ENCODE measurements at regions not wholly inside any gene's neighbourhood (a gene's known extent, or its start where the extent isn't known, plus 50 kb on each side); places are given as distances from the start of the nearest gene placed in this dataset.

DNA sequence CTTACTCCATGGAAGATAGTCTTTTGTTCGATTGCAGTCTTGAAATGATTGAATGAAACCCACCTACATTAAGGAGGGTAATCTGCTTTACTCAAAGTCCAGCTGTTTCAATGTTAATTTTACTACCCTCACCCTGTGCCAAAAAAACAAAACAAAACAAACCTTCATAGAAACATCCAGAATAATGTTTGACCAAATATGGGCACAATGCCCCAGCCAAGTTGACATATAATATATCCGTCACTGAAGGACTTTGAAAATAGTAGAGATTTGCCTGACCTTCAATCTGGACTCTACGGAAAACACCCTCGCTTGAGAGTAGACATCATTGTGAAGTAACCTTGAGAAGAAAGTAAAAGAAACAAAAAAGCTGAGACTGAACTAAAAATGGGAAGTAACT, 550.5 kb upstream of the SMIM31 start:
- no peak for ATAC-seq (replicated peaks; ENCODE audit: extremely low read depth, poor library complexity, severe bottlenecking)
- Mint-ChIP-seq H3K4me3 (no peak overlapping the region), H3K27ac (ENCODE audit: low read depth) (no peak overlapping the region), H3K4me1 (no peaks in the 10 kb centered on the region), H3K36me3 (ENCODE audit: insufficient read depth) (no peaks in the 10 kb centered on the region), H3K9me3 (peaks cover 19% of the 10 kb centered on the region), H3K27me3 (no peaks in the 10 kb centered on the region)
- DNase-seq (ENCODE audit: low spot score in 2 of 2) = no peak

DNA sequence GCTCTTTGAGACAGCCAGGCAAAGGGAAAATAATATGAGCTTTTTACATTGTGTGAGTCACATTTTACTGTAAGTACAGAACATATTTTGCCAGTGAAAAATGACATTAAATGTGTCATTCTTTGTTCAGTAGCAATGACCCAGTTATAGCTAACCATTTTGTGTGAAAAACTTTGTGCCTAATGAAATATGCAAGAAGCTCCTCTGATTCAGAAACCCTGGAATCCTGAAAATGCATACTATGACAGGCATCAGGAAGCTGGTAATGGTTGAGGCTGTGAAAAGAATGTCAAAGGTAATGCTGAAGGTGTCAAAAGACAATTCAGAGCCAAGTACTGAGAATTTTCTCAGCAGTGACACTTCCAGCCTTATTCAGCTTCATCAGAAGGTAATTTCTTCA, 549.5 kb upstream of the SMIM31 start:
- DNase-seq (ENCODE audit: low spot score in 2 of 2) (no peak), ATAC-seq (replicated peaks; ENCODE audit: extremely low read depth, poor library complexity, severe bottlenecking) (no peak)
- H3K27ac Mint-ChIP-seq (ENCODE audit: low read depth) = no peak overlapping the region
- no peak overlapping the region for H3K4me3 Mint-ChIP-seq
- no peaks in the 10 kb centered on the region for H3K4me1 Mint-ChIP-seq
- H3K27me3 Mint-ChIP-seq = no peaks in the 10 kb centered on the region
- H3K9me3 Mint-ChIP-seq = peaks cover 19% of the 10 kb centered on the region
- H3K36me3 Mint-ChIP-seq (ENCODE audit: insufficient read depth) = no peaks in the 10 kb centered on the region

DNA sequence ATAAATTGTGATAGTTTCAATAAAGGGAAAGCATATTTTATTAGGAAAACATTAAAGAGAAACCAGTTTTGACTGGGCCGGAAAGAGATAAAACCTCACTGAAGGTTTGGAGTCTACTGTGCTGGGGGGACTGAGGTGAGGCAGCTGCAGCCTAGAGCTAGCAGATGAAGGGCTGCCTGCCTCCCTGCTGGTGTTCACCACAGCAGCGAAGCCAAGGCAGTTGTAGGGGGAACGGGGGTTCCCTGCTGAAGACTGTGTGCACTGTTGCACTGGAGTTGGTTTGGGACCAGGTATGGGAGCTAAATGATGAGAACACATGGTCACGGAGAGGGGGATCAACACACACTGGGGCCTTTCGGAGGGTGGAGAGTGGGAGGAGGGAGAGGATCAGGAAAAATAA, 546.5 kb upstream of the SMIM31 start:
- Mint-ChIP-seq H3K4me1 (no peaks in the 10 kb centered on the region), H3K9me3 (peaks cover 14% of the 10 kb centered on the region), H3K27me3 (no peaks in the 10 kb centered on the region), H3K27ac (ENCODE audit: low read depth) (no peak overlapping the region), H3K36me3 (ENCODE audit: insufficient read depth) (no peaks in the 10 kb centered on the region), H3K4me3 (no peak overlapping the region)
- no peak for ATAC-seq (replicated peaks; ENCODE audit: extremely low read depth, poor library complexity, severe bottlenecking)
- DNase-seq (ENCODE audit: low spot score in 2 of 2) = no peak

DNA sequence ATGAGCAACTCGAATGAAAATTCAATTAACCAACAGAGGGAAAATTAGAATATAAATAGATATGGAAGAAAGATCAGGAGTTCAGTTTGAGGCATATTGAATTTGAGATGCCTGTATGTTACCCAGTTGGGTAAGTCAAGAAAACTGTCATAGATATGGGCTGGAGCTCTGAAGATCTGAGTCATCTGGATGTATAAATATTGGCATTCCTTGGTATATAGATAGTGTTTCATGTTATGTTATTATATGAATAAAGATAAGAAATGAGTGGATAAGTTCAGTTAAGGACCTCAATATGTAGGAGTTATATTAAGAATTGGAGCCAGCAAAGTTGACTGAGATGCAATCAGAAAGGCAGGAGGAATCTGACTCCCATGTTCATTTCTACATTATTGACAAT, 543.6 kb upstream of the SMIM31 start:
- H3K4me1 Mint-ChIP-seq = no peaks in the 10 kb centered on the region
- ATAC-seq (replicated peaks; ENCODE audit: extremely low read depth, poor library complexity, severe bottlenecking) (no peak), DNase-seq (ENCODE audit: low spot score in 2 of 2) (no peak)
- peaks cover 12% of the 10 kb centered on the region for H3K9me3 Mint-ChIP-seq
- H3K27me3 Mint-ChIP-seq = no peaks in the 10 kb centered on the region
- H3K36me3 Mint-ChIP-seq (ENCODE audit: insufficient read depth) = no peaks in the 10 kb centered on the region
- H3K27ac Mint-ChIP-seq (ENCODE audit: low read depth) = no peak overlapping the region
- no peak overlapping the region for H3K4me3 Mint-ChIP-seq

DNA sequence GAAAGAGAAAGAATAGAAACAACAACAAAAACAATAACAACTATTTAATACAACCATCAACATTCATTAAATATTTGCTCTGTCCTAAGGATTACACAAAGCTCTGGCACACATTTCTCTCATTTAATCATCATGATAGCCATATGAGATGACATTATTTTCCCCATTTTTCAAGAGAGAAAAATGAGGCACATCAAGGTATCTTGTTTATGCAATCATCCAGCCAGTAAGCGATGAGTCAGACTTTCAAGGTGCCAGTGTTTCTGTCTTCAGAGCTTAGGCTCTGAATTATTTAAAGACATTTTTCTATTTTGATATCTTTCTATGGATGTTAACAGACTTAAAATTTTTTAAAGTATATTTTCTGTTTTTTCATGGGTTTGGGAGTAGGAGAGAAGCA, 541.8 kb upstream of the SMIM31 start:
- no peak for ATAC-seq (replicated peaks; ENCODE audit: extremely low read depth, poor library complexity, severe bottlenecking)
- no peak overlapping the region for H3K4me3 Mint-ChIP-seq
- H3K9me3 Mint-ChIP-seq = peaks cover 14% of the 10 kb centered on the region
- H3K36me3 Mint-ChIP-seq (ENCODE audit: insufficient read depth) = no peaks in the 10 kb centered on the region
- no peaks in the 10 kb centered on the region for H3K4me1 Mint-ChIP-seq
- no peak overlapping the region for H3K27ac Mint-ChIP-seq (ENCODE audit: low read depth)
- no peak for DNase-seq (ENCODE audit: low spot score in 2 of 2)
- no peaks in the 10 kb centered on the region for H3K27me3 Mint-ChIP-seq

DNA sequence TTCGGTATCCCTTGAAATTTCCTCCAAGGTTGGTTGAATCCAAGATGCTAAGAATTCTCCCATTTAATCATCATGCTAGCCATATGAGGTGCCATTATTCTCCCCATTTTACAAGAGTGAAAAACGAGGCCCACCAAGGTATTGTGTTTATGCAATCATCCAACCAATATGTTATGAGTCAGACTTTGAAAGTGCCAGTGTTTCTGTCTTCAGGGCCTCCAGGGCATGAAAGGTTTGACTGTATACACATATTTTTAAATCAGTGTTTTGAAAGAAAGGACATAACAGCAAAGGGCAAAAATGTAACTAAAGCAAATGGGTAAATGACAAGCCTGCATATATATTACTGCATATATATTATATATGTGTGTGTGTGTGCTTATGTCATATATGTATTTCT, 541.2 kb upstream of the SMIM31 start:
- Mint-ChIP-seq H3K4me1 (no peaks in the 10 kb centered on the region), H3K27me3 (no peaks in the 10 kb centered on the region), H3K9me3 (peaks cover 14% of the 10 kb centered on the region), H3K27ac (ENCODE audit: low read depth) (no peak overlapping the region), H3K4me3 (no peak overlapping the region), H3K36me3 (ENCODE audit: insufficient read depth) (no peaks in the 10 kb centered on the region)
- no peak for ATAC-seq (replicated peaks; ENCODE audit: extremely low read depth, poor library complexity, severe bottlenecking)
- no peak for DNase-seq (ENCODE audit: low spot score in 2 of 2)

DNA sequence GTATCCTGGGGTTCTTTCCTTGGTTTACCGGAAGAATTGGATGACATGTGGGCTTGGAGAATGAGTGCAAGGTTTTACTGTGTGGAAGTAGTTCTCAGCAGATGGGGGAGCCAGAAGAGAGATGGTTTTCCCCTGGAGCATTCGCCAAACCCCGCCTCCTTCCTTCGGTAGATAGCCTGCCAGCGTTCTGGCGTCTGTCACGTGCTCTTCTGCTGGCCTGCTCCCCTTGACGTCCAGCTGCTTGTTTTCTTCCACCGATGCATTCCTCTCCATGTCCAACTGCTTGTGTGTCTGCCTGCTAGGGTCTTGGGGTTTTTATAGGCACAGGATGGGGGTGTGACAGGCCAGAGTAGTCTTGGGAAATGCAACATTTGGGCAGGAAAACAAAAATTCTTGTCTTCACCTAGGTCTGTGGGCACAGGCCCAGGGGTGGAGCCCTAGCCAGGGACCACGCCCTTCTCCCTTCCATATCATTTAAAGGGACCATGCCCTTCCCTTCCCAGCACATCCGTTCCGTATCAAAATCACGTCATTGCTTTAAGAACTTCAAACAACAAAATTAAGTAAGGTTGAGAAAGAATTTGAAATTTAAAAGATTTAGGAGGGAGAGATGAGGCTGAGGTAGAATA, 538.7 kb upstream of the SMIM31 start:
- ATAC-seq (replicated peaks; ENCODE audit: extremely low read depth, poor library complexity, severe bottlenecking) (no peak), DNase-seq (ENCODE audit: low spot score in 2 of 2) (no peak)
- Mint-ChIP-seq H3K27ac (ENCODE audit: low read depth) (no peak overlapping the region), H3K27me3 (no peaks in the 10 kb centered on the region), H3K36me3 (ENCODE audit: insufficient read depth) (no peaks in the 10 kb centered on the region), H3K9me3 (peaks cover 20% of the 10 kb centered on the region), H3K4me1 (no peaks in the 10 kb centered on the region), H3K4me3 (no peak overlapping the region)

DNA sequence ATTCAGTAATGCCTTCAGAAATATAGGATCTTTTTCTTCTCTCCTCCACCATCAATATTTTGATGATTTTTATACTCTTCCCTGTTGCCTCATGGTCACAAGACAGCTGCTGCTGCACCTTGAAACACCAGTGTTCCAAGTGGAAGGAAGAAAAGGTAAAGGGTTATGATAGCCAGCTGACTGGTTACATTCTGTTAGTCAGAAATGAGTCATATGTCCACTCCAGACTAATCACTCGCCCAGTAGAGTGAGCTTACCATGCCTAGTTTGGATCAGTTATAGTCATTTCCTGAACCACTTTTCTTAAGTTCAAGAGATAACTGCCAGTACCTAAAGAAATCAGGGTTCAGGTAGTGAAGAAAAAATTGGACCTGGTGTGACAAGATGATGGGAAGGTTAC, 532.3 kb upstream of the SMIM31 start:
- no peaks in the 10 kb centered on the region for H3K27me3 Mint-ChIP-seq
- ATAC-seq (replicated peaks; ENCODE audit: extremely low read depth, poor library complexity, severe bottlenecking) (no peak), DNase-seq (ENCODE audit: low spot score in 2 of 2) (no peak)
- H3K9me3 Mint-ChIP-seq = peaks cover 19% of the 10 kb centered on the region
- no peak overlapping the region for H3K27ac Mint-ChIP-seq (ENCODE audit: low read depth)
- H3K4me1 Mint-ChIP-seq = no peaks in the 10 kb centered on the region
- no peak overlapping the region for H3K4me3 Mint-ChIP-seq
- H3K36me3 Mint-ChIP-seq (ENCODE audit: insufficient read depth) = no peaks in the 10 kb centered on the region

DNA sequence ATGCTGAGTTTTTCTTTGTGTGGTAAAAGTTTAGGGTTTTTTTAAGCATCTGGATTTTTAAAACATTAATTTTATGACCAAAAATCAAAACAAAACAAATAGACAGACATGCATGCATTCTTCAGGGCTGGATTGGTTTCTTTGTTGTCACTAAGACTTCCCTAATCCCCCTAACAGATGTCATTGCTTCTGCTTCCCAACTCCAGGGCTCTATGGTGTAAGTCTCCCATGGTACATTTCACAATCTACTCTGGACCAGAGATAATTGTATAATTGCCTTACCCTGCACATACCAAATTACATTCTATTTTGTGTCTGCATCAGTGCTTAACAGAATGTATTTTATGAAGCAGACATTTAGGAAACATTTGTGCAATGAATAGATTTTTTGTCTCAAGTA, 529.1 kb upstream of the SMIM31 start:
- Mint-ChIP-seq H3K27ac (ENCODE audit: low read depth) (no peak overlapping the region), H3K27me3 (no peaks in the 10 kb centered on the region), H3K9me3 (peaks cover 13% of the 10 kb centered on the region)

DNA sequence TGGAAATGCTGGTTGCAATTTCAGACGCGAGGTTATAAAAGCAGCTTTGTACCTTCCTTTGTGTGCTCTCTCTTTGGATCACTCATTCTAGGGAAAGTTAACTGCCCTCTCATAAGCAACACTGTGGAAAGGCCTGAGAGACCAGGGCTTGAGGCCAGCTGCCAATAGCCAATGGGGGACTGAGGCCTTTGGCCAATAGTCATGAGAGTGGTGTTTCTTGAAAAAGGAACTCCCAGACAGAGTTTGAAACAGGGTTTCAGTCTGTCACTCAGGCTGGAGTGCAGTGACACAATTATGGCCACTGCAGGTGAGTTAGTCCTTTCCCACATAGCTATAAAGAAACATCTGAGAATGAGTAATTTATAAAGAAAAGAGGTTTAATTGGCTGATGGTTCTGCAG, 524.7 kb upstream of the SMIM31 start:
- H3K4me1 Mint-ChIP-seq = no peaks in the 10 kb centered on the region
- no peak overlapping the region for H3K4me3 Mint-ChIP-seq
- no peak for DNase-seq (ENCODE audit: low spot score in 2 of 2)
- no peak overlapping the region for H3K27ac Mint-ChIP-seq (ENCODE audit: low read depth)
- no peaks in the 10 kb centered on the region for H3K36me3 Mint-ChIP-seq (ENCODE audit: insufficient read depth)
- ATAC-seq (replicated peaks; ENCODE audit: extremely low read depth, poor library complexity, severe bottlenecking) = no peak
- H3K9me3 Mint-ChIP-seq = no peaks in the 10 kb centered on the region
- H3K27me3 Mint-ChIP-seq = no peaks in the 10 kb centered on the region

More for the DNA sequence above, 529.1 kb upstream of the SMIM31 start:
- H3K4me3 Mint-ChIP-seq = no peak overlapping the region
- DNase-seq (ENCODE audit: low spot score in 2 of 2) (no peak), ATAC-seq (replicated peaks; ENCODE audit: extremely low read depth, poor library complexity, severe bottlenecking) (no peak)
- H3K4me1 Mint-ChIP-seq = no peaks in the 10 kb centered on the region
- no peaks in the 10 kb centered on the region for H3K36me3 Mint-ChIP-seq (ENCODE audit: insufficient read depth)

DNA sequence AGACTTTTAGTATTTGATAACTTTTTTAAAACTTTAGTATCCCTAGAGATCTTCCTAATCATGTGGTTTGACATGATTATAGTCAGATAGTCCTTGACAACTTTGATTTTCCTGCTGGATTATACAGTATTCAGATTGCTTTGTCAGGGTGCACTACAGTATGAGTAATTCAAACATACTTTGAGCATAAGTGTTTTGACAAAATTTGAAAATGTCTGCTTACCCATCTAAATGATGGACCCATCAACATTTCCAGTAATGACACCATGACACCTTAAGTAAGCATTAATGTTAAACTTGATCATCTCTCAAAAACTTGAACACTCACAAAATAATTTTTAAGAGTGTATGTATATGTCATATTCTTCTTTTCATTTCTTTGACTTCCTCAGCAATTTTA, 514.5 kb upstream of the SMIM31 start:
- H3K4me1 Mint-ChIP-seq = no peaks in the 10 kb centered on the region
- no peak overlapping the region for H3K4me3 Mint-ChIP-seq
- ATAC-seq (replicated peaks; ENCODE audit: extremely low read depth, poor library complexity, severe bottlenecking) = no peak
- no peak overlapping the region for H3K27ac Mint-ChIP-seq (ENCODE audit: low read depth)
- no peak for DNase-seq (ENCODE audit: low spot score in 2 of 2)
- peaks cover 24% of the 10 kb centered on the region for H3K9me3 Mint-ChIP-seq
- H3K36me3 Mint-ChIP-seq (ENCODE audit: insufficient read depth) = no peaks in the 10 kb centered on the region
- H3K27me3 Mint-ChIP-seq = no peaks in the 10 kb centered on the region

DNA sequence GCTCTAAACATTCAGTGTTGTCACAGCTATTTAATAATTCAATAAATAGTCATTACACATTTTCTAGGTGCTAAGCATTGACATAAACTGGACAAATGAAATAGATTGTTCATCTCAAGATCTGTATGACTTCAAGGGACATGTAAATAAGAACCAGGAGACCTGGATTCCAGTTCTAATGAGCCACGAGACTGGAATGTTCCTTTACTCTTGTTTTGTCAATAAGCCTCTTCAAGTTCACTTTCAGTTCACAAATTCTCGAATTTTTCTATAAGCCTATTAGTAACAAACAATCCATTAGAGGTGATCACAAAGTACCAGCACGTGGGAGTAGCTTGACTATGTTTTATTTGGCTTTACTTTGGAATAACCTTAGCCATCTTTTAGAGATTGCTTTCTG, 514.0 kb upstream of the SMIM31 start:
- H3K9me3 Mint-ChIP-seq = peaks cover 24% of the 10 kb centered on the region
- H3K27me3 Mint-ChIP-seq = no peaks in the 10 kb centered on the region
- H3K4me3 Mint-ChIP-seq = no peak overlapping the region
- H3K4me1 Mint-ChIP-seq = no peaks in the 10 kb centered on the region
- H3K36me3 Mint-ChIP-seq (ENCODE audit: insufficient read depth) = no peaks in the 10 kb centered on the region
- DNase-seq (ENCODE audit: low spot score in 2 of 2) (no peak), ATAC-seq (replicated peaks; ENCODE audit: extremely low read depth, poor library complexity, severe bottlenecking) (no peak)
- no peak overlapping the region for H3K27ac Mint-ChIP-seq (ENCODE audit: low read depth)

DNA sequence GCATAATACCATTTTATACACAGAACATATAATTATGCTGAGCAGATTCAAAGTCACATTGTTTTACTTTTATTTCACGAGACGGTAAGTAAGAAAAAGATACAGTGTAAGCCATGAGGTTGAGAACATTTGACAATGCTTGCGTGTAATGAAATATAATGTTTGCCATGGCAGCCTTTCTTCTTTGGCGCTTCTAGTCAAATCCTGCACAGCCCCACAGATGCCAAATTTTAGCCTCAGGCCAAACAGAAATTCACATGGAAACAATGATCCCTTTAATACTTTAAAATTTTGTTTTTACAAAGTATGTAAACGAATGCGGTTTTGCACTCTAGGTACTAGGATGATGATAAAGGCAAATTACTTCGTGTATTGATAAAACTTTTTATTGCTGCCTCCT, 502.7 kb upstream of the SMIM31 start:
- H3K36me3 Mint-ChIP-seq (ENCODE audit: insufficient read depth) = no peaks in the 10 kb centered on the region
- no peaks in the 10 kb centered on the region for H3K27me3 Mint-ChIP-seq
- ATAC-seq (replicated peaks; ENCODE audit: extremely low read depth, poor library complexity, severe bottlenecking) = no peak
- no peak for DNase-seq (ENCODE audit: low spot score in 2 of 2)
- H3K4me1 Mint-ChIP-seq = no peaks in the 10 kb centered on the region
- H3K9me3 Mint-ChIP-seq = peaks cover 6% of the 10 kb centered on the region
- no peak overlapping the region for H3K27ac Mint-ChIP-seq (ENCODE audit: low read depth)
- H3K4me3 Mint-ChIP-seq = no peak overlapping the region

DNA sequence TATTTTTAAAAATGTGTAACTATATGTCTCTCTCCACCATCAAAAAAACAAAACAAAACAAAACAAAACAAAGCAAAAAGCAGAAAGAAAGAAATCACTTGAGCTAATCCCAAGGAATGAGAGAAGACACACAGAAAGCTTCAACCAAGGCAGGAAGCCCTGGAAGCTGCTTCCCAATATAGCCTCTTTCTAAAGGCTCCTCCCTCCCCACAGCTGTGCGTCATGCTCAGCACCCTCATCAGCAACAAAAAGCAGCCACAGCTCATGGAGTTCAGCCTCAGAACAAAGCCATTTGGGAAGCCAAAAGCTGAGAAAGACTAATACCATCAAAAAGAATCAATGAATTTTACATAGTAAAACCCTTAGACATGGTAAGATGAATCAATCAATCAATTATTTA, 501.6 kb upstream of the SMIM31 start:
- H3K9me3 Mint-ChIP-seq = peaks cover 6% of the 10 kb centered on the region
- H3K36me3 Mint-ChIP-seq (ENCODE audit: insufficient read depth) = no peaks in the 10 kb centered on the region
- no peak for DNase-seq (ENCODE audit: low spot score in 2 of 2)
- no peak overlapping the region for H3K27ac Mint-ChIP-seq (ENCODE audit: low read depth)
- no peaks in the 10 kb centered on the region for H3K4me1 Mint-ChIP-seq
- no peak for ATAC-seq (replicated peaks; ENCODE audit: extremely low read depth, poor library complexity, severe bottlenecking)
- H3K4me3 Mint-ChIP-seq = no peak overlapping the region
- no peaks in the 10 kb centered on the region for H3K27me3 Mint-ChIP-seq
